ENCODE measurements at regions not wholly inside any gene's neighbourhood (a gene's known extent, or its start where the extent isn't known, plus 50 kb on each side); places are given as distances from the start of the nearest gene placed in this dataset.
A peak's percentile ranks its signal among the peaks of the same experiment; 100 is the strongest.
"Not testable (repeated sequence)": the region's sequence is repeated elsewhere in the genome, so short reads cannot be mapped to it uniquely, and the experiment has no call there.

DNA sequence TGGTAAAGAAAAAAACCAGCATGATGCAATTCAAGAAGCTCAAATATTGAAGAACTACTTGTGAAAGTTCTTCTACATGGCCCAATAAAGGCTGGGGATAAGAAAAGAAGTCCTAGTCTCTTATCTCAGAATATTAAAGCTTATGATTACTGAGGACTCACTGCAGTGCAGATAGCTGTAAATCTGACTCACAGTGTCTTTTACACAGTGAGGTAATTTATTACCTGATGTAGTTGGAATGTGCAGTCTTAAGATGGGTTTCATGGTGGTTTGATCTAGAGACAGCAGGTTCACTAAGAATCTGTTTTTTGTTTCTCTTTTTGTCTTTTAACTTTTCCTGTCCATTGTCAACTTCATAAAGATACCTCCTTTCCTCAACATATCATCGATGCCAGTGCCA is 484.0 kb upstream of the MAP2 start:
- no peak for FAIRE-seq

- no peak for FAIRE-seq
These were observed 478.1 kb upstream of the MAP2 start for GRCh38 chr2:208945719-208946256.

- FAIRE-seq, result no peak
These were observed 475.8 kb upstream of the MAP2 start for GRCh38 chr2:208948073-208948472.

GRCh38 chr2:208970070-208970469 is 453.8 kb upstream of the MAP2 start:
- FAIRE-seq, result no peak

GRCh38 chr2:208977582-208977981 is 446.3 kb upstream of the MAP2 start:
- no peak for FAIRE-seq

DNA sequence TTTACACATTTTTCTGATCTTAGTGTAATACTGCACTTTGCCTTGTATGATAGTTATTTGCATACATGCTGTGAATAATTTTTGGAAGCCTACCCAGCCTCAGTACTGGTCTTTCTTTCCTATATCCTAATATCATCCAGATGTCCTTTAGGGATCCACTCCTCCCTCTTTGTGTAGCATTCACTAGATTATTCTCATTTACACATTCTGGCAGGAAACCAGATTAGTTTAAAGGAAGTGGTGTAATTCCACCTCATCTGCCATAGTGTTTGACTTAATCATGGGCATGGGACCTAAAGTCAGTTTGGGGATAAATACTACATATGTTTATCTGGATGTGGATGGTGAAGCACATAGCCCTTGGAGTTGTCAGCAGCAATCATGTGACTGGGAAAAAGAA is 444.9 kb upstream of the MAP2 start:
- no peak for FAIRE-seq

- FAIRE-seq, result no peak
These were observed 443.5 kb upstream of the MAP2 start for GRCh38 chr2:208980321-208980720.

DNA sequence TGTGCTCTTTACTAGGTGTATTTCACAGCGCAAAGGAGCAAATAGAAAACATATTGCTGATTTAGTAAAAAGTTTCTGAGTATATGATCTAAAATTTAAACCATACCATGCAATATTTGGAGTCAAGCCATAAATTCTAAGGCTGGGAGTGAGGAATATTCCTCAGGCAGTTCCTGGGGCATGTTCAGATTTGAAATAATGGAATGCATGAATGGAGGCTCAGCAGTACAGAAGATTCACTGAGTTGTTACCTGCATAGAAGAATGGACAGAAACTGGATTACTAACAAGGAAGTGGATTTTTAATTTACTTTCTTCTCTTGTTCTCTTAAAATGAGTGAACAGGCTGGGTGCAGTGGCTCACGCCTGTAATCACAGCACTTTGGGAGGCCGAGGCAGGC is 441.0 kb upstream of the MAP2 start:
- FAIRE-seq, result no peak

- FAIRE-seq, result no peak
These were observed 440.4 kb upstream of the MAP2 start for GRCh38 chr2:208983486-208983885.

GRCh38 chr2:208984376-208985090 is 439.3 kb upstream of the MAP2 start:
- FAIRE-seq, result no peak

GRCh38 chr2:208985644-208986043 is 438.2 kb upstream of the MAP2 start:
- FAIRE-seq, result no peak

DNA sequence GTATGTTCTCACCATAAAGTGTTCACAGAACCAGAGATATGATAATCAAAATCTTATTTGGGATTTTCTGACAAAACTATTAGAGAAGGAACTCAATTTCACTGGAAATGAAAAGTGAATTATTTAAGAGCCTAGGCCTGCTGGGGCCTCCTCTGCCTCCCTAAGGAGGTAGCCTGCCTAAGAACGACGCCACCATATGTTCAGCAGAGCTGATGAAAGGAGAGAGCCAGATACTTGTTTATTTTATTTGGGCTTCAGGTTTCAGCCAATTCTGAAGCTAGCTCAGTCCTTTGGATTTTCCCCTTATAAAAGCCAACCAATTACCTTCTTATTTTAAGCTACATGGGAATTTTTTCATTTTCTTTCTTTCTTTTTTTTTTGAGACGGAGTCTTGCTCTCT is 433.1 kb upstream of the MAP2 start:
- no peak for FAIRE-seq

DNA sequence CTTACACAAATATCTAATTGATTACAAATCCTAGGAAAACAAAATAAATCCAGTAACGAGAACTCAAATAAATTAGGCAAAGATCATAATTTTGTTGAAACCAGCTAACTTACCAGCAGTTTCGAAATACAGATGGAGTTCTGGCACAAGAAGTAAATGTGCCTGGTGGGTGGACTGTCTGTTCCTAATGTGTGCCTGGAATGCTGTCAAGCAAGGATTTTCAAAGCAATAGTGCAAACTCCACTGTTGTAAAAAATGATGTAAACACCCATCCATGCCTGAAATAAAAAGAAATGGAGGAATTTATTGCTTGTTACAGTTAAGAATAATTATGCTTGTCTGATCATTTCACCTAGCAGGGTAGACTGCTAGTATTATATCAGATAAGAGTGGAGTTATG is 423.9 kb upstream of the MAP2 start:
- FAIRE-seq, result no peak

DNA sequence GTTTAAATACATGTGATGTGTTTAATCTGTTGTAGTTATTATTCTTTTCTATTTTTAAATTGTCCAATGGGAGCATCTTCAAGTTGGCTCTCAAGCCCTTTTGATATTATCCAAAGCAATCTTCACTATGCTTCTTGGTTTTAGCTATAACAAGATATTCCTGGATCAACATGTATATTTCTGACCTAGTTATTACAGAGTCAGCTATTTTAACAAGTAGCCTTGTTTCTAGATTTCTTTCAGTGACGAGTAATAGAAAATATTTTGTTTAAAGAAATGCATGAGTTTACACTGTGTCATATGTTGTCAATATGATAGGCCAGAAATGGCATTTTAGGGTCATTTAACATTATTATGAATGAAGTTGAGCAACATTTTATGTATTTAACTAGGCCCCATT is 421.8 kb upstream of the MAP2 start:
- no peak for FAIRE-seq

DNA sequence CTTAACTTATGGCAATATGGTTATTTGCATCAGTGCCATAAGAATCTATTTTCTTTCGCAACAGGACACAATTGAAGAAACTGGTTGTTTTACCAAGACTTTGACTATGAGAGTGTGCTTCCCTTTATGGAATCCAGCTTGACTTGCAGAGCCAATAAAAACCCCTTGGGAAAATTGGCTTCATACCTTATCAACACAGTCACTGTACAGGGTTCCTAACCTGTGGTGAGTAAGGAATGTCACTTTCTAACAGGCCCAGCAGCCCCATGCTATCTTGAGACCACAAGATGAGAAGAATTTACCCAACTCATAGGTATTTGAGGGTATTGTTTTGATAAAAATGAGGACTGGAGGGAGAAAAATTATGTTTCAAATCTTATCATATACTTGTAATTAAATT is 418.5 kb upstream of the MAP2 start:
- FAIRE-seq, result no peak

DNA sequence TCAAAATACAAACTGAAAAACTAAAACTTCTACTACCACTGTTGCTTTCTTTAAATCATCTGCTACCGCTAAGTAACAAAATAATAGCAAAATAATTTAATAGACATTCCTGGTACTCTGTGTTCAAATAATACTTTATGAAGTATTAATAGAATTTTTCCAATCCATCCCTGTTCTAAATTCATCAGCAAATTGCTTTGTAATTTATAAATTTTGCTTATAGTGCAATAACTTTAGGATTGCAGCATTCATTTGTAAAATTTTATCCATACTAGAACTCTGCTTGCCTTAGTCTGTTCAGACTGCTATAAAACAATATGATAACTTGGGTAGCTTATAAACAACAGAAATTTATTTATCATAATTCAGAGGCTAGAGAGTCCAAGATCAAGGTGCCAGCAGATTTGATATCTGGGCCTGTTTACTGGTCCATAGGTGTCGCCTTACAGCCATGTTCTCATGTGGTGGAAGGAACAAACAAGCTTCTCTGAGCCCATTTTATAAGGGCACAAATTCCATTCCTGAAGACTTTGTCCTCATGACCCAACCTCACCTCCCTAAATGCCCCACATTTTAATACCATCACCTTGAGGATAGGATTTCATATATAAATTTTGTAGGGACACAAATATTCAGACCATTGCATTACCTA is 415.1 kb upstream of the MAP2 start:
- no peak for FAIRE-seq

DNA sequence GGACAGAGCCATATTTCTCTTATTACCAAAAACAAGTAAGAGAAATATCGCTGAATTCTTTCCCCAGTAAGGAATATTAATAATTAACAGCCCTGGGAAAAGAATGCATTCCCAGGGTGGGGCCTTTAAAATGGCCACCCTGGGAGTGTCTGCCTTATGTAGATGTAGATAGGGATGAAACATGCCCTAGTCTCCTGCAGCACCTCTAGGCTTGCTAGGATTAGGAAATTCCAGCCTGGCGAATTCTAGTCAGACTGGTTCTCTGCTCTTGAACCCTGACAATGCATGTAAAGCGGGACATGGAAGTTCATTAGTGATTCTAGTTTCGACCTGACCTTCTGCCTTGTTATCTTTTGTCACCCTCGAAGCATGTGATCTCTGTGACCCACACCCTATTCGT is 405.2 kb upstream of the MAP2 start:
- not testable (repeated sequence) for FAIRE-seq

- FAIRE-seq, result no peak
These were observed 394.6 kb upstream of the MAP2 start for GRCh38 chr2:209029249-209029648.

DNA sequence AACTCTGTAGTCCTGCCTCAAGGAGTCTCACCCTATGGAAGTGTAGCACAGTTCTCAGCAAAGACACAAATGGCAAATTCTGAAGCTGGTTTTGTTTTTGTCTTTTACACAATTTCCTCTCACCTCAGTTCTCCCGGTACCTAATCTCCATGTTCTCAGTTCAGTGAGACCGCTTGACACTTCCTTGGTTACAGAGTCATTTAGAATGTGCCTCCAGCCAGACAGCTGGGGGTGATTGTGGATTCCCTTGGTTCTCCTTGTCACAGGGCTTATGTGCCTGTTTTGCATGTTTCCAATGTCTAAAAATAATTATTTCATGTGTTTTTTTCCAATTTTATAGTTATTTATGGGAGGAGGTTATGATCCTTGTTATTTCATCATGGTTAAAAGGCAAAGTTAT is 379.5 kb upstream of the MAP2 start:
- peak; percentile 30 for FAIRE-seq

- no peak for FAIRE-seq
These were observed 377.7 kb upstream of the MAP2 start for GRCh38 chr2:209046163-209046562.

GRCh38 chr2:209049608-209050007 is 374.2 kb upstream of the MAP2 start:
- FAIRE-seq, result no peak

DNA sequence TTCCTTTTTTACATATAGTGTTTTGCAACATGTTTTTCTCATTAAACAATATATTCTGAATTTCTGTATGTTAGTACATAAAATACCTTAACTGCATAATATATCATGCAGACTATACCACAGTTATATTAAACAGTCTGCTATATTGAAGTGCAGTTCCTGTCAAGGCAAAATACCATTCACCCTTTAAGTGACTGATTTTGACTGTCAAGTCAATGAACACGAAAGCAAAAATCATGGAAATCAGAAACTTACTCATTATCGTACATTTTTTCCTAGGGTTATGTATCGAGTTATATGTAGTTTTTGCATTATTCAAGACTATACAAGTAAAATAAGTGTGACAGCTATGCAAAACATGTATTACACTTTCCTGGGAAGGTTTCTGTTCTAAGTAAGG is 361.6 kb upstream of the MAP2 start:
- no peak for FAIRE-seq

DNA sequence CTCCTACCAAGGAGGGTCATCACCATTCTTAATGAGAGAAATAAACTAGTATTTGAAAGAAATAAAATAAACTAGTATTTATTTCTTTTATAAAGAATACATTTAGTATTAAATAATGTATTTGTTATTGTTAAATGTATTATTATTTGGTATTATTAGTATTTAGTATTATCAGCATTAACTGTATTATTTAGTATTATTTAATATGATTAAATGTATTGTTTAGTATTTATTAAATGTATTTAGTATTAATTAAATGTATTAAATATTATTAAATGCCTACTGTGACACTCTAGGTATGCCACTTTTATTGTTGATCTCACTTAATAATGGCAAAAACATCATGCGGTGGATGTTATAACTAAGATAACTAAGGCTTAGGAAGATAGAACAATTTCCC is 353.6 kb upstream of the MAP2 start:
- no peak for FAIRE-seq

DNA sequence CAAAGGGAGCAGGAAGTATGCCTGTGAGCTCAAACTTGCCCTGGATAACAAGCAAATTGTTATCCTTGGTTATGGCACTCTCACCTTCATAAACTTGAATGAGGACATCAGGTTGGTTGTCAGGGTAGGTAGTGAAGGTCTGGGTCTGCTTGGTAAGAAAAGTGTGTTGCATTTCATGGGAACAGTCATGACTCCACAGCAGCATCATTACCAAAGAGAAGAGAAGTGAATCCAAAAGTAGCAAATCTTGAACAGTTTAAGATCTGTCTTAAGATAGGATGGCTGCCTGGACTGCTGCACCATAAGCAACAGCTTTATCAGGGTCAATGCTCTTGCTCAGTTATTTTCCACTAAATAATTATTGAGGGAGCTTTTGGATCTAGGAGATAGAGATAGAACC is 350.7 kb upstream of the MAP2 start:
- no peak for FAIRE-seq

DNA sequence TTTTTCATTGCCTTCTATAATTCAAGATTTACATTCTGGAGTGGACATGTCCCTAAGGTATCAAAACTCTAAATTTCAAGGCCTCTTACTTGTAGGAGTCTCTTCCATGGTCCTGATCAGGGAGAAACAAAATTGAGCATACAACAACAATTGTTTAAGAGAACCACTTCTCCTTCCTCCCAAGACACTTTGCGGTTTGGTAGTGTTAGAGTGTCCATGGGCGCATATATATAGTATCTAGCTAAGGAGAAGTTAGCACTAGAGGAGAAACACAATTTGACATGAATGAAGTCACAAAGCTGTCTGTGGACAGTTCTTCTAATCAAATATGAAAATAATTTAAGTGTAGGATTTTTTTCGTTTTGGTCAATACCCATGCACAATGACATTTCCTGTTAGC is 349.1 kb upstream of the MAP2 start:
- FAIRE-seq, result no peak
